CD8-positive, alpha-beta memory T cell (primary cell): ENCODE measurements at regions not wholly inside any gene's neighbourhood (a gene's known extent, or its start where the extent isn't known, plus 50 kb on each side); places are given as distances from the start of the nearest gene placed in this dataset.
"Not testable (repeated sequence)": the region's sequence is repeated elsewhere in the genome, so short reads cannot be mapped to it uniquely, and the experiment has no call there.

Experiments
- CTCF ChIA-PET: fragments of 350-600 bp; sonication (Branson Sonifier 250); formaldehyde crosslinking; loops from one replicate; lab custom pipeline; 2021; ENCODE audit warnings: antibody characterized with exemption; lab: Charles Lee
- POLR2A ChIA-PET: fragments of 350-600 bp; sonication (Branson Sonifier 250); formaldehyde crosslinking; loops from one replicate; lab custom pipeline; 2021; ENCODE audit warnings: antibody characterized with exemption; lab: Charles Lee
- DNase-seq, 5 donors: peaks; one replicate each; pipeline versions ENCODE4 v3.0.0 to v3.0.0-alpha.2; 2020 to 2022; ENCODE audit warnings: mixed read lengths in 1 of 5
- H3K27ac ChIP-seq: one replicate; pipeline ENCODE4 v1.7.0; 2013; ENCODE audit warnings: low read depth, mild to moderate bottlenecking, low read length, moderate library complexity
- H3K27me3 ChIP-seq: 2 replicates; pipeline ENCODE4 v1.7.0; 2013; ENCODE audit warnings: low read length, mild to moderate bottlenecking; ENCODE audit not compliant: insufficient read depth, poor library complexity, severe bottlenecking
- H3K36me3 ChIP-seq: 2 replicates; pipeline ENCODE4 v1.7.0; 2013; ENCODE audit warnings: mild to moderate bottlenecking, low read length, moderate library complexity; ENCODE audit not compliant: insufficient read depth
- H3K4me1 ChIP-seq: 2 replicates; pipeline ENCODE4 v1.7.0; 2013; ENCODE audit warnings: mild to moderate bottlenecking, low read length, moderate library complexity; ENCODE audit not compliant: insufficient read depth
- H3K4me3 ChIP-seq: 2 replicates; pipeline ENCODE4 v1.7.0; 2013; ENCODE audit warnings: mild to moderate bottlenecking, low read length
- H3K9me3 ChIP-seq: 2 replicates; pipeline ENCODE4 v1.7.0; 2013; ENCODE audit warnings: mild to moderate bottlenecking, low read length
- H3K27ac Mint-ChIP-seq, 8 donors: one replicate each; pipeline ENCODE4 v1.8.0; 2020 to 2021; ENCODE audit warnings: mixed read lengths in 8 of 8, mild to moderate bottlenecking in 6 of 8, inconsistent platforms in 3 of 8, moderate library complexity in 3 of 8
- H3K27me3 Mint-ChIP-seq, 2 donors: one replicate each; pipeline ENCODE4 v1.8.0; 2020 to 2021; ENCODE audit warnings: mixed read lengths in 2 of 2, mild to moderate bottlenecking in 1 of 2, moderate library complexity in 1 of 2
- H3K36me3 Mint-ChIP-seq, 3 donors: one replicate each; pipeline ENCODE4 v1.8.0; 2020 to 2021; ENCODE audit warnings: mixed read lengths in 3 of 3, inconsistent platforms in 1 of 3, mild to moderate bottlenecking in 1 of 3
- H3K4me1 Mint-ChIP-seq, 3 donors: one replicate each; pipeline ENCODE4 v1.8.0; 2020 to 2021; ENCODE audit warnings: mixed read lengths in 3 of 3, inconsistent platforms in 1 of 3, mild to moderate bottlenecking in 1 of 3
- H3K4me3 Mint-ChIP-seq, 7 donors: one replicate each; pipeline ENCODE4 v1.8.0; 2020 to 2021; ENCODE audit warnings: mixed read lengths in 7 of 7, mild to moderate bottlenecking in 6 of 7, moderate library complexity in 4 of 7, inconsistent platforms in 2 of 7
- H3K9me3 Mint-ChIP-seq, 5 donors: one replicate each; pipeline ENCODE4 v1.8.0; 2020 to 2022; ENCODE audit warnings: mixed read lengths in 5 of 5, mild to moderate bottlenecking in 3 of 5, moderate library complexity in 2 of 5, inconsistent platforms in 1 of 5

GRCh38 chr9:97199683-97200082 lies 107.8 kb upstream of the CCDC180 start:
- H3K27ac Mint-ChIP-seq, H3K4me1 ChIP-seq, H3K4me1 Mint-ChIP-seq, H3K4me3 ChIP-seq, H3K9me3 ChIP-seq, H3K27me3 ChIP-seq, H3K4me3 Mint-ChIP-seq, DNase-seq, H3K36me3 ChIP-seq, CTCF ChIA-PET, H3K27ac ChIP-seq, POLR2A ChIA-PET: not testable (repeated sequence)
- Mint-ChIP-seq H3K27me3 (peaks cover 6 to 10% of the 10 kb centered on the region in 2 donors), H3K36me3 (peaks cover 1 to 16% (median 1%) of the 10 kb centered on the region in 3 donors), H3K9me3 (peaks cover 8 to 31% (median 16%) of the 10 kb centered on the region in 5 donors)

- POLR2A ChIA-PET, H3K27me3 Mint-ChIP-seq: not testable (repeated sequence)
Observed at GRCh38 chr9:97193767-97194166, 113.7 kb upstream of the CCDC180 start.

GRCh38 chr9:97188545-97188944 lies 118.9 kb upstream of the CCDC180 start:
- H3K27ac ChIP-seq, result no peak overlapping the region

More at GRCh38 chr9:97193767-97194166, 113.7 kb upstream of the CCDC180 start:
- H3K27me3 ChIP-seq, DNase-seq, H3K27ac Mint-ChIP-seq, H3K4me1 ChIP-seq, H3K4me3 Mint-ChIP-seq, H3K27ac ChIP-seq, H3K4me3 ChIP-seq, H3K9me3 ChIP-seq, H3K9me3 Mint-ChIP-seq, H3K36me3 ChIP-seq, CTCF ChIA-PET, H3K4me1 Mint-ChIP-seq: not testable (repeated sequence)
- peaks cover 0 to 15% (median 0%) of the 10 kb centered on the region in 3 donors for H3K36me3 Mint-ChIP-seq

GRCh38 chr9:97187706-97188105 lies 119.8 kb upstream of the CCDC180 start:
- H3K4me1 Mint-ChIP-seq, DNase-seq, H3K4me1 ChIP-seq, H3K36me3 Mint-ChIP-seq, H3K4me3 Mint-ChIP-seq, CTCF ChIA-PET, H3K27ac Mint-ChIP-seq, H3K4me3 ChIP-seq, H3K27ac ChIP-seq, H3K9me3 Mint-ChIP-seq, H3K27me3 ChIP-seq, H3K36me3 ChIP-seq, H3K27me3 Mint-ChIP-seq, POLR2A ChIA-PET, H3K9me3 ChIP-seq: not testable (repeated sequence)

More at GRCh38 chr9:97188545-97188944, 118.9 kb upstream of the CCDC180 start:
- Mint-ChIP-seq H3K27ac (no peak overlapping the region), H3K4me1 (no peaks in the 10 kb centered on the region), H3K27me3 (no peaks in the 10 kb centered on the region), H3K36me3 (peaks cover 0 to 9% (median 0%) of the 10 kb centered on the region in 3 donors), H3K9me3 (no peaks in the 10 kb centered on the region), H3K4me3 (no peak overlapping the region)
- Histone ChIP-seq H3K4me3 (no peak overlapping the region), H3K36me3 (no peaks in the 10 kb centered on the region), H3K9me3 (no peaks in the 10 kb centered on the region), H3K27me3 (no peaks in the 10 kb centered on the region), H3K4me1 (no peaks in the 10 kb centered on the region)
- POLR2A ChIA-PET, result no interaction called here
- CTCF ChIA-PET, result no interaction called here
- no peak for DNase-seq

GRCh38 chr9:97186493-97186892 lies 121.0 kb upstream of the CCDC180 start:
- CTCF ChIA-PET, result no interaction called here
- no peaks in the 10 kb centered on the region for H3K4me1 ChIP-seq

GRCh38 chr9:97182532-97182931 lies 124.9 kb upstream of the CCDC180 start:
- H3K27ac Mint-ChIP-seq, POLR2A ChIA-PET, H3K9me3 ChIP-seq, CTCF ChIA-PET, H3K36me3 ChIP-seq, H3K4me1 ChIP-seq, H3K27me3 ChIP-seq, H3K4me3 Mint-ChIP-seq, DNase-seq, H3K4me1 Mint-ChIP-seq, H3K4me3 ChIP-seq, H3K27me3 Mint-ChIP-seq, H3K27ac ChIP-seq, H3K9me3 Mint-ChIP-seq, H3K36me3 Mint-ChIP-seq: not testable (repeated sequence)

More at GRCh38 chr9:97186493-97186892, 121.0 kb upstream of the CCDC180 start:
- Mint-ChIP-seq H3K4me3 (no peak overlapping the region), H3K27ac (no peak overlapping the region), H3K4me1 (no peaks in the 10 kb centered on the region), H3K27me3 (no peaks in the 10 kb centered on the region), H3K36me3 (peaks cover 0 to 3% (median 0%) of the 10 kb centered on the region in 3 donors), H3K9me3 (no peaks in the 10 kb centered on the region)
- POLR2A ChIA-PET, result no interaction called here
- no peak overlapping the region for H3K4me3 ChIP-seq
- H3K36me3 ChIP-seq, result no peaks in the 10 kb centered on the region
- H3K27me3 ChIP-seq, result no peaks in the 10 kb centered on the region
- no peak overlapping the region for H3K27ac ChIP-seq
- H3K9me3 ChIP-seq, result no peaks in the 10 kb centered on the region
- no peak for DNase-seq

GRCh38 chr9:97179616-97180015 lies 127.8 kb upstream of the CCDC180 start:
- Histone ChIP-seq H3K4me1 (no peaks in the 10 kb centered on the region), H3K4me3 (no peak overlapping the region), H3K27me3 (no peaks in the 10 kb centered on the region), H3K36me3 (no peaks in the 10 kb centered on the region), H3K27ac (no peak overlapping the region), H3K9me3 (no peaks in the 10 kb centered on the region)
- Mint-ChIP-seq H3K4me3 (no peak overlapping the region), H3K36me3 (peaks cover 0 to 5% (median 0%) of the 10 kb centered on the region in 3 donors), H3K27me3 (peaks cover 0 to 4% of the 10 kb centered on the region in 2 donors), H3K4me1 (no peaks in the 10 kb centered on the region), H3K9me3 (peaks cover 0 to under 1% (median under 1%) of the 10 kb centered on the region in 5 donors), H3K27ac (no peak overlapping the region)
- DNase-seq, result no peak
- CTCF ChIA-PET, result no interaction called here
- POLR2A ChIA-PET, result no interaction called here

GRCh38 chr9:97176206-97176605 lies 131.3 kb upstream of the CCDC180 start:
- H3K4me1 ChIP-seq, result no peaks in the 10 kb centered on the region
- no peaks in the 10 kb centered on the region for H3K9me3 ChIP-seq
- no peak overlapping the region for H3K27ac Mint-ChIP-seq
- no peak overlapping the region for H3K4me3 Mint-ChIP-seq
- H3K4me3 ChIP-seq, result no peak overlapping the region
- DNase-seq, result no peak
- no peaks in the 10 kb centered on the region for H3K27me3 ChIP-seq
- POLR2A ChIA-PET, result no interaction called here
- peaks cover 0 to 11% (median 2%) of the 10 kb centered on the region in 3 donors for H3K36me3 Mint-ChIP-seq
- CTCF ChIA-PET, result no interaction called here
- no peak overlapping the region for H3K27ac ChIP-seq
- H3K9me3 Mint-ChIP-seq, result peaks cover 3 to 8% (median 7%) of the 10 kb centered on the region in 5 donors
- no peaks in the 10 kb centered on the region for H3K4me1 Mint-ChIP-seq
- no peaks in the 10 kb centered on the region for H3K36me3 ChIP-seq
- peaks cover 0 to 4% of the 10 kb centered on the region in 2 donors for H3K27me3 Mint-ChIP-seq

GRCh38 chr9:97168174-97168573 lies 129.2 kb upstream of the CTSV start:
- H3K9me3 Mint-ChIP-seq, H3K36me3 ChIP-seq, H3K27ac ChIP-seq, H3K4me1 ChIP-seq, POLR2A ChIA-PET, H3K4me3 Mint-ChIP-seq, H3K36me3 Mint-ChIP-seq, H3K4me3 ChIP-seq, H3K9me3 ChIP-seq, H3K27me3 Mint-ChIP-seq, H3K4me1 Mint-ChIP-seq, DNase-seq, CTCF ChIA-PET, H3K27ac Mint-ChIP-seq, H3K27me3 ChIP-seq: not testable (repeated sequence)
